Kidney capillary endothelial cell (primary cell): ENCODE measurements at regions not wholly inside any gene's neighbourhood (a gene's known extent, or its start where the extent isn't known, plus 50 kb on each side); places are given as distances from the start of the nearest gene placed in this dataset.

ENCODE experiments used
- DNase-seq: peaks from one replicate; pipeline ENCODE4 v3.0.0-alpha.2; 2018; ENCODE audit warnings: low spot score

- no peak for DNase-seq
Measured at GRCh38 chr6:45830441-45831139, 185.1 kb downstream of the CLIC5 start.

GRCh38 chr6:45829873-45830272 is 185.8 kb downstream of the CLIC5 start:
- no peak for DNase-seq

- no peak for DNase-seq
Measured at GRCh38 chr6:45827952-45828530, 187.6 kb downstream of the CLIC5 start.

- DNase-seq, result no peak
Measured at GRCh38 chr6:45822873-45823272, 192.8 kb downstream of the CLIC5 start.

GRCh38 chr6:45822246-45822812 is 193.3 kb downstream of the CLIC5 start:
- DNase-seq, result no peak

GRCh38 chr6:45818655-45819054 is 197.0 kb downstream of the CLIC5 start:
- DNase-seq, result no peak

- DNase-seq, result no peak
Measured at GRCh38 chr6:45816674-45817297, 198.9 kb downstream of the CLIC5 start.

GRCh38 chr6:45815466-45816125 is 200.1 kb downstream of the CLIC5 start:
- DNase-seq, result no peak

GRCh38 chr6:45814772-45815171 is 200.9 kb downstream of the CLIC5 start:
- DNase-seq, result no peak

- no peak for DNase-seq
Measured at GRCh38 chr6:45813943-45814342, 201.7 kb downstream of the CLIC5 start.

- DNase-seq, result no peak
Measured at GRCh38 chr6:45812922-45813321, 202.7 kb downstream of the CLIC5 start.

- no peak for DNase-seq
Measured at GRCh38 chr6:45808917-45809316, 206.7 kb downstream of the CLIC5 start.

GRCh38 chr6:45808042-45808645 is 207.5 kb downstream of the CLIC5 start:
- DNase-seq, result no peak

GRCh38 chr6:45807311-45808041 is 208.2 kb downstream of the CLIC5 start:
- DNase-seq, result no peak

- no peak for DNase-seq
Measured at GRCh38 chr6:45806172-45806571, 209.5 kb downstream of the CLIC5 start.

GRCh38 chr6:45803071-45803470 is 212.6 kb downstream of the CLIC5 start:
- no peak for DNase-seq

- no peak for DNase-seq
Measured at GRCh38 chr6:45801471-45802289, 214.0 kb downstream of the CLIC5 start.

- no peak for DNase-seq
Measured at GRCh38 chr6:45800911-45801310, 214.7 kb downstream of the CLIC5 start.

GRCh38 chr6:45795678-45796077 is 220.0 kb downstream of the CLIC5 start:
- DNase-seq, result no peak

- no peak for DNase-seq
Measured at GRCh38 chr6:45794465-45794864, 221.2 kb downstream of the CLIC5 start.
